Osteoblast (primary cell): ENCODE measurements at regions not wholly inside any gene's neighbourhood (a gene's known extent, or its start where the extent isn't known, plus 50 kb on each side); places are given as distances from the start of the nearest gene placed in this dataset.

Source experiments
- DNase-seq: peaks from one replicate; pipeline ENCODE4 v3.0.0; 2011; ENCODE audit warnings: low spot score, mixed read lengths; ENCODE audit not compliant: insufficient read length; ENCODE audit errors: missing footprints
- H2AFZ ChIP-seq: 2 replicates; pipeline ENCODE4 v1.6.0; 2011; ENCODE audit warnings: mild to moderate bottlenecking, low read length
- H3K27ac ChIP-seq: 2 replicates; pipeline ENCODE4 v1.5.1; 2011; ENCODE audit warnings: mild to moderate bottlenecking, low read depth, low read length, moderate library complexity
- H3K27me3 ChIP-seq: 2 replicates; pipeline ENCODE4 v1.6.0; 2012; ENCODE audit warnings: mild to moderate bottlenecking, control low read depth, inconsistent platforms, low read length, moderate library complexity; ENCODE audit not compliant: insufficient read depth
- H3K36me3 ChIP-seq: 2 replicates; pipeline ENCODE4 v1.5.1; 2011; ENCODE audit warnings: mild to moderate bottlenecking, low read length, control low read depth, moderate library complexity; ENCODE audit not compliant: insufficient read depth
- H3K4me1 ChIP-seq: 2 replicates; pipeline ENCODE4 v1.5.1; 2011; ENCODE audit warnings: mild to moderate bottlenecking, low read length, control low read depth, moderate library complexity; ENCODE audit not compliant: insufficient read depth
- H3K4me2 ChIP-seq: 2 replicates; pipeline ENCODE4 v1.6.0; 2011; ENCODE audit warnings: mild to moderate bottlenecking, low read length; ENCODE audit not compliant: insufficient read depth
- H3K4me3 ChIP-seq: fragments of 200-600 bp; sonication (generic); 3 replicates; pipeline ENCODE4 v1.5.1; 2012; ENCODE audit warnings: mild to moderate bottlenecking, low read length, inconsistent platforms; ENCODE audit not compliant: insufficient read depth
- H3K79me2 ChIP-seq: 2 replicates; pipeline ENCODE4 v1.6.0; 2012; ENCODE audit warnings: mild to moderate bottlenecking, low read length, control low read depth, inconsistent platforms; ENCODE audit not compliant: insufficient read depth
- H3K9me3 ChIP-seq: 2 replicates; pipeline ENCODE4 v1.5.1; 2011; ENCODE audit warnings: low read depth, low read length, control low read depth
- H4K20me1 ChIP-seq: 2 replicates; pipeline ENCODE4 v1.6.0; 2012; ENCODE audit warnings: mild to moderate bottlenecking, low read length, control low read depth; ENCODE audit not compliant: insufficient read depth
- CTCF ChIP-seq: IDR thresholded peaks from 2 replicates; pipeline ENCODE4 v1.5.1; 2011; ENCODE audit warnings: mild to moderate bottlenecking, low read depth, low read length, moderate library complexity; ENCODE audit errors: extremely low read depth

GRCh38 chr22:48972979-48973693, 854.5 kb downstream of the BRD1 start:
- no peaks in the 10 kb centered on the region for H3K36me3 ChIP-seq
- no peaks in the 10 kb centered on the region for H3K4me1 ChIP-seq
- no peaks in the 10 kb centered on the region for H3K9me3 ChIP-seq
- DNase-seq, result no peak
- TF ChIP-seq CTCF, result no peak
- no peak overlapping the region for H2AFZ ChIP-seq
- H3K79me2 ChIP-seq, result no peaks in the 10 kb centered on the region
- H4K20me1 ChIP-seq, result no peaks in the 10 kb centered on the region
- H3K4me3 ChIP-seq, result no peak overlapping the region
- no peak overlapping the region for H3K27ac ChIP-seq
- H3K27me3 ChIP-seq, result no peaks in the 10 kb centered on the region
- H3K4me2 ChIP-seq, result no peak overlapping the region

GRCh38 chr22:48968201-48968959, 859.3 kb downstream of the BRD1 start:
- no peak for TF ChIP-seq CTCF
- Histone ChIP-seq H3K27ac (no peak overlapping the region), H3K4me2 (no peak overlapping the region), H3K4me3 (no peak overlapping the region), H2AFZ (no peak overlapping the region), H3K4me1 (no peaks in the 10 kb centered on the region), H3K79me2 (no peaks in the 10 kb centered on the region), H3K27me3 (no peaks in the 10 kb centered on the region), H3K36me3 (no peaks in the 10 kb centered on the region), H3K9me3 (no peaks in the 10 kb centered on the region), H4K20me1 (no peaks in the 10 kb centered on the region)
- no peak for DNase-seq

GRCh38 chr22:48963405-48963804, 864.3 kb downstream of the BRD1 start:
- Histone ChIP-seq H3K79me2 (no peaks in the 10 kb centered on the region), H3K9me3 (no peaks in the 10 kb centered on the region), H3K4me1 (no peaks in the 10 kb centered on the region), H2AFZ (no peak overlapping the region), H3K27ac (no peak overlapping the region), H3K4me3 (no peak overlapping the region), H3K27me3 (no peaks in the 10 kb centered on the region), H4K20me1 (no peaks in the 10 kb centered on the region), H3K4me2 (no peak overlapping the region), H3K36me3 (no peaks in the 10 kb centered on the region)
- no peak for TF ChIP-seq CTCF
- no peak for DNase-seq

GRCh38 chr22:48961705-48962104, 866.0 kb downstream of the BRD1 start:
- H3K4me2 ChIP-seq, result no peak overlapping the region
- TF ChIP-seq CTCF, result no peak
- no peak overlapping the region for H3K27ac ChIP-seq
- H2AFZ ChIP-seq, result no peak overlapping the region
- H3K36me3 ChIP-seq, result no peaks in the 10 kb centered on the region
- no peaks in the 10 kb centered on the region for H3K4me1 ChIP-seq
- H4K20me1 ChIP-seq, result no peaks in the 10 kb centered on the region
- no peak overlapping the region for H3K4me3 ChIP-seq
- H3K9me3 ChIP-seq, result no peaks in the 10 kb centered on the region
- DNase-seq, result no peak
- no peaks in the 10 kb centered on the region for H3K79me2 ChIP-seq
- H3K27me3 ChIP-seq, result no peaks in the 10 kb centered on the region
